ENCODE measurements at regions not wholly inside any gene's neighbourhood (a gene's known extent, or its start where the extent isn't known, plus 50 kb on each side); places are given as distances from the start of the nearest gene placed in this dataset.
"Not testable (repeated sequence)": the region's sequence is repeated elsewhere in the genome, so short reads cannot be mapped to it uniquely, and the experiment has no call there.

DNA sequence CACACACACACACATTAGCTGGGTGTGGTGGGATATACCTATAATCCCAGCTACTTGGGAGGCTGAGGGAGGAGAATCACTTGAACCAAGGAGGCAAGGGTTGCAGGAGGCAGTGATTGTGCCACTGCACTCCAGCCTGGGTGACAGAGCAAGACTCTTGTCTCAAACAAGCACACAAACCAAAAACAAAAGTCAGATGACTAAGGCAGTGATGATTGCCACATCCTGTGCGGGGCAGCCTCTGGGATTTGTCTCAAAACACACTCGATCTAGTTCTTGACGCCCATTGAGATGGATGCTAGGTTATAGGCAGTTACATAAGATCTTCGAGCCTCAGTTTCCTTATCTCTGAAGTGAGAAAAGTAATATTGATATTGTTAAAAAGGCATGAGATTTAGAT, 57.8 kb upstream of the NBPF8 start:
- FAIRE-seq; H4K20me1 ChIP-seq (replicated peaks; ENCODE audit: control insufficient read depth, extremely low read depth, insufficient read depth, low read length); H3K27ac ChIP-seq (ENCODE audit: insufficient read depth, low read depth, low read length); dilution Hi-C loops (cut with MboI; ENCODE audit: extremely low pct_ligation_motif_present, low sequenced_read_pairs); intact Hi-C loops (cut with micrococcal nuclease); H3K9me3 ChIP-seq (replicated peaks; ENCODE audit: control insufficient read depth, insufficient read depth, low read length); H3K9me1 ChIP-seq (replicated peaks; ENCODE audit: control insufficient read depth, extremely low read depth, insufficient read depth, low read length); H2AFZ ChIP-seq (ENCODE audit: low read depth, low read length); H3K4me1 ChIP-seq (ENCODE audit: control insufficient read depth, extremely low read depth, insufficient read depth, low read length); BruUV-seq (replicated peaks); H3K9ac ChIP-seq (replicated peaks; ENCODE audit: extremely low read depth, insufficient read depth, low read length); H3K27me3 ChIP-seq (ENCODE audit: control insufficient read depth in 2 of 2, insufficient read depth in 2 of 2, low read length in 2 of 2); H3K36me3 ChIP-seq (ENCODE audit: control insufficient read depth in 2 of 2, extremely low read depth in 1 of 2, insufficient read depth in 2 of 2, low read length in 2 of 2); CTCF ChIA-PET; H3K4me3 ChIP-seq (replicated peaks in 1 of 3; ENCODE audit: insufficient read depth in 1 of 3, low read depth in 1 of 3, low read length in 3 of 3); H3K4me2 ChIP-seq (ENCODE audit: insufficient read depth, low read length); H3K79me2 ChIP-seq (ENCODE audit: control insufficient read depth, insufficient read depth, low read length); POLR2A ChIA-PET; DNase-seq (ENCODE audit: low read depth, low spot score): not testable (repeated sequence)

DNA sequence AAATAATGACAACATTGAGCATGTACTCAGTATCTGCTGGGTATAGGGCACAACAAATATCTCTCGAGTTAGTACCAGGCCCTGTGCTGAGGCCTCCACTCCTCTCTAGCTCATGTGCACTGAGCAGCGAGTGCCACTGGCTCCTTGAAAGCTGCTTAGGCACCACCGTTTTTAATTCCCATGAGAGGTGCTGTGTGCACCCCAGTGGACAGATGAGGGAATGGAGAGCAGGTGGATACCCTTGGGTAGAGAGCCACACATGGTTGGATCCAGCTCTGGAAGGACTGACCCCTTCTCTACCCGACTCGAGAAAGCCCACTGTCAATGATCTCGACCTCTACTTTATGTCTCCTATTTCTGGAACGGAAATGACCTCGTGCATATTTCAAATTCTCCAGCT, 58.7 kb upstream of the NBPF8 start:
- intact Hi-C loops (cut with micrococcal nuclease); H3K9ac ChIP-seq (replicated peaks; ENCODE audit: extremely low read depth, insufficient read depth, low read length); H3K9me1 ChIP-seq (replicated peaks; ENCODE audit: control insufficient read depth, extremely low read depth, insufficient read depth, low read length); CTCF ChIA-PET; H3K79me2 ChIP-seq (ENCODE audit: control insufficient read depth, insufficient read depth, low read length); FAIRE-seq; H3K4me2 ChIP-seq (ENCODE audit: insufficient read depth, low read length); dilution Hi-C loops (cut with MboI; ENCODE audit: extremely low pct_ligation_motif_present, low sequenced_read_pairs); H3K4me1 ChIP-seq (ENCODE audit: control insufficient read depth, extremely low read depth, insufficient read depth, low read length); H3K27ac ChIP-seq (ENCODE audit: insufficient read depth, low read depth, low read length); H3K27me3 ChIP-seq (ENCODE audit: control insufficient read depth in 2 of 2, insufficient read depth in 2 of 2, low read length in 2 of 2); H4K20me1 ChIP-seq (replicated peaks; ENCODE audit: control insufficient read depth, extremely low read depth, insufficient read depth, low read length); POLR2A ChIA-PET; H3K36me3 ChIP-seq (ENCODE audit: control insufficient read depth in 2 of 2, extremely low read depth in 1 of 2, insufficient read depth in 2 of 2, low read length in 2 of 2); H3K4me3 ChIP-seq (replicated peaks in 1 of 3; ENCODE audit: insufficient read depth in 1 of 3, low read depth in 1 of 3, low read length in 3 of 3); H3K9me3 ChIP-seq (replicated peaks; ENCODE audit: control insufficient read depth, insufficient read depth, low read length); H2AFZ ChIP-seq (ENCODE audit: low read depth, low read length); BruUV-seq (replicated peaks): not testable (repeated sequence)
- DNase-seq (ENCODE audit: low read depth, low spot score) = peak; percentile 1

DNA sequence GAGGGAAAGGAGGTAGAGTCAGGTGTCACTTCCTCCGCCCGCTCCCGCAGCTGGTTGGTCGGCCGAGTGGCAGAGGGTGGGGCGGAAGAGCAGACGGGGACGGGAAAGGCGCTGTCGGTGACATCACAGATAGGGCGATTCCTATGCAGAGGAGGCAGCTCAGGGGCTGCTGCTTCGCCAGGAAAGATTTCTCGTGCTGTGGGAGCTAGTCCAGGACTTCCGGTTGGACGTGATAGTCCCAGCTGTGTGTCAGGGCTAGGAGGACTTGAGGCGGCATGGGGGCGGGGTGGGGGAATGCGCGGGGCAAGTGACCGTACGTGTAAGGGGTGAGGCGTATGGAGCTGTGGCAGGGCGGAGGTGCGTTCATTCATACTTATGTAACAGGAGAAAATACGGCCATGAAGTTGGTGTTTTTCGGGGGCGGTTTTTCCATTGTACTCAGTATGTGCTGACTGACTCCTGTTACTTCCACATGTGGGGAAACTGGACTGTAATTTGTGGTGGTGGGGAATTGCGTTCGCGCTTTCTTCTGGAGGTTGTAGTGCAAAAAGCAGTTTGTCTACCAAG, 60.1 kb upstream of the NBPF8 start:
- dilution Hi-C loops (cut with MboI; ENCODE audit: extremely low pct_ligation_motif_present, low sequenced_read_pairs); BruUV-seq (replicated peaks); H3K36me3 ChIP-seq (ENCODE audit: control insufficient read depth in 2 of 2, extremely low read depth in 1 of 2, insufficient read depth in 2 of 2, low read length in 2 of 2); intact Hi-C loops (cut with micrococcal nuclease); CTCF ChIA-PET; H3K9me3 ChIP-seq (replicated peaks; ENCODE audit: control insufficient read depth, insufficient read depth, low read length); H3K27ac ChIP-seq (ENCODE audit: insufficient read depth, low read depth, low read length); H3K27me3 ChIP-seq (ENCODE audit: control insufficient read depth in 2 of 2, insufficient read depth in 2 of 2, low read length in 2 of 2); DNase-seq (ENCODE audit: low read depth, low spot score); H3K4me2 ChIP-seq (ENCODE audit: insufficient read depth, low read length); H3K9ac ChIP-seq (replicated peaks; ENCODE audit: extremely low read depth, insufficient read depth, low read length); POLR2A ChIA-PET; H3K4me3 ChIP-seq (replicated peaks in 1 of 3; ENCODE audit: insufficient read depth in 1 of 3, low read depth in 1 of 3, low read length in 3 of 3); H2AFZ ChIP-seq (ENCODE audit: low read depth, low read length); H3K79me2 ChIP-seq (ENCODE audit: control insufficient read depth, insufficient read depth, low read length); H3K4me1 ChIP-seq (ENCODE audit: control insufficient read depth, extremely low read depth, insufficient read depth, low read length); H3K9me1 ChIP-seq (replicated peaks; ENCODE audit: control insufficient read depth, extremely low read depth, insufficient read depth, low read length); FAIRE-seq; H4K20me1 ChIP-seq (replicated peaks; ENCODE audit: control insufficient read depth, extremely low read depth, insufficient read depth, low read length): not testable (repeated sequence)

DNA sequence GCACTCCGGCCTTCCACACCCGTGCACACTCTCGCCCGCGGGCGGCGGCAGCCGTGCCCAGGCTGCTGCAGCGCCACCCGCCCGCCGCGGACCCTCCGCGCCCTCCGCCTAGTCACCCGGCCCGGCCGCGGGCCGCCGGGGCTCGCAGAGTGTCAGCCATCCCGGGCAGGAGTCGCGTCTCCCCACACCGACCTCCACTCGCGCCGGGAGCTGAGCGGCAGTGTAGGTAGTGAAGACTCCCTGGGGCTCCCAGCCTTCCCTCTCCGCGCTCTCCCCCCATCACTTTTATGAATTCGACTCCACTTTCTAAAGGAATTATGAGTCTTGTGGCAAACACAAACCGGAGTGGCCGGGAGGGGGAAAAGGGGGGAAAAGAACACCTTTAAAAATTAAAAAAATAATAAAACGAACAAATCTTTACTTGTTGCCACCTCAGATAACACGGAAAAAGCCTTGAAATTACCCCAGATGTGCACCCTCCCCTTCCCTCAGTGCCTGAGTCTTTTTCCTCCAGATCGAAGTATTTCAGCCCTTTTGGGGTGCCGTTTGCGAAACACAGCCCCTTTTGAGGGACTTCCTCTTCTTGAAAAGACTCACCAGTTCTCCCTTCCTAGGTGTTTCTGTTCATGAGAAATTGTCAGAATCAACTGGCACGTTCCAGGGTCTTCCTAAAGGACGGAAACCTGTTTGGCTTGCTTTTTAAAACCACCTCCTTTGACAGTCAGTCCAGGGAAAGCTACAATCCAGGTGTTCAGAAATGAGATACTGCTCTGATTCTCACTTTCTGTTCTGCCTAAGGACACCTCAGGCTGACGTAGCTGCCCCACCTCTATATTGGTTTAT, 72.4 kb upstream of the NBPF8 start:
- H2AFZ ChIP-seq (ENCODE audit: low read depth, low read length); H3K9me3 ChIP-seq (replicated peaks; ENCODE audit: control insufficient read depth, insufficient read depth, low read length); FAIRE-seq; dilution Hi-C loops (cut with MboI; ENCODE audit: extremely low pct_ligation_motif_present, low sequenced_read_pairs); H3K27ac ChIP-seq (ENCODE audit: insufficient read depth, low read depth, low read length); H3K27me3 ChIP-seq (ENCODE audit: control insufficient read depth in 2 of 2, insufficient read depth in 2 of 2, low read length in 2 of 2); H3K79me2 ChIP-seq (ENCODE audit: control insufficient read depth, insufficient read depth, low read length); intact Hi-C loops (cut with micrococcal nuclease); DNase-seq (ENCODE audit: low read depth, low spot score); H3K4me1 ChIP-seq (ENCODE audit: control insufficient read depth, extremely low read depth, insufficient read depth, low read length); H3K9ac ChIP-seq (replicated peaks; ENCODE audit: extremely low read depth, insufficient read depth, low read length); H3K9me1 ChIP-seq (replicated peaks; ENCODE audit: control insufficient read depth, extremely low read depth, insufficient read depth, low read length); H3K4me3 ChIP-seq (replicated peaks in 1 of 3; ENCODE audit: insufficient read depth in 1 of 3, low read depth in 1 of 3, low read length in 3 of 3); H3K4me2 ChIP-seq (ENCODE audit: insufficient read depth, low read length); BruUV-seq (replicated peaks); CTCF ChIA-PET; H4K20me1 ChIP-seq (replicated peaks; ENCODE audit: control insufficient read depth, extremely low read depth, insufficient read depth, low read length); H3K36me3 ChIP-seq (ENCODE audit: control insufficient read depth in 2 of 2, extremely low read depth in 1 of 2, insufficient read depth in 2 of 2, low read length in 2 of 2); POLR2A ChIA-PET: not testable (repeated sequence)
